NB4 (cell line): ENCODE measurements at regions not wholly inside any gene's neighbourhood (a gene's known extent, or its start where the extent isn't known, plus 50 kb on each side); places are given as distances from the start of the nearest gene placed in this dataset.

Experiments
- CTCF ChIP-seq: IDR thresholded peaks from one replicate; pipeline ENCODE4 v1.5.1; 2012; ENCODE audit warnings: low read depth, low read length
- POLR2A ChIP-seq: IDR thresholded peaks from 2 replicates; pipeline ENCODE4 v1.6.1; 2011; ENCODE audit warnings: mild to moderate bottlenecking; ENCODE audit not compliant: insufficient read length; ENCODE audit errors: extremely low read depth

- no peak for TF ChIP-seq CTCF
- no peak for TF ChIP-seq POLR2A
These were observed 57.8 kb upstream of the TAPT1 start for GRCh38 chr4:16284050-16284449.
